ENCODE measurements at regions not wholly inside any gene's neighbourhood (a gene's known extent, or its start where the extent isn't known, plus 50 kb on each side); places are given as distances from the start of the nearest gene placed in this dataset.

DNA sequence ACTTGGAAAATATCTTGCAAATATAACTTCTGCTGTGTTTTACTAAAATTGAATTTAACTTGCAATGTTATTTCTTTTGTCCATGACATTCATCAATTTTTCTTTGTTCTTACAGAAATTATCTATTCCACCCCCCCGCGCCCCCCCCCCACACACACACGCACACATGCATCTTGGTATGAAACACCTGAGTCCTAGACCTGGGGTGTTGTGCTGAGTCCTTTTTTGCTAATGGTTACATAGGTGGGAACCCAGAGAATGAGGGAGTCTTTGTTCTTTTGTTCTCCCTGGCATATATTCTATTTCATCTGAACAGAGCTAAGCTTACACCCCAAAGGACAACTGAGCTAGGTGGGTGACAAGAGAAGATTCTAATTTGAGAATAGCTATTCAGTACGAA, 308.9 kb downstream of the CWC27 start:
- Mint-ChIP-seq H3K27me3 (ENCODE audit: low read depth in 3 of 3) (peaks cover 0 to 4% (median 2%) of the 10 kb centered on the region in 3 donors), H3K4me1 (no peaks in the 10 kb centered on the region), H3K9me3 (peaks cover 0 to 2% (median 0%) of the 10 kb centered on the region in 7 donors), H3K36me3 (no peaks in the 10 kb centered on the region), H3K27ac (no peak overlapping the region), H3K4me3 (no peak overlapping the region)
- intact Hi-C loops (cut with micrococcal nuclease) = no loop called here
- WGBS (ENCODE audit: insufficient coverage) = 88% methylated on average over 1 of the region's 4 CpGs
- no peaks in the 10 kb centered on the region for H3K27me3 ChIP-seq (ENCODE audit: control insufficient read depth in 2 of 2, insufficient read depth in 2 of 2, low read length in 2 of 2)
- H4K20me1 ChIP-seq (ENCODE audit: insufficient read depth, low read length) = no peaks in the 10 kb centered on the region
- TF ChIP-seq, protein P1, sequence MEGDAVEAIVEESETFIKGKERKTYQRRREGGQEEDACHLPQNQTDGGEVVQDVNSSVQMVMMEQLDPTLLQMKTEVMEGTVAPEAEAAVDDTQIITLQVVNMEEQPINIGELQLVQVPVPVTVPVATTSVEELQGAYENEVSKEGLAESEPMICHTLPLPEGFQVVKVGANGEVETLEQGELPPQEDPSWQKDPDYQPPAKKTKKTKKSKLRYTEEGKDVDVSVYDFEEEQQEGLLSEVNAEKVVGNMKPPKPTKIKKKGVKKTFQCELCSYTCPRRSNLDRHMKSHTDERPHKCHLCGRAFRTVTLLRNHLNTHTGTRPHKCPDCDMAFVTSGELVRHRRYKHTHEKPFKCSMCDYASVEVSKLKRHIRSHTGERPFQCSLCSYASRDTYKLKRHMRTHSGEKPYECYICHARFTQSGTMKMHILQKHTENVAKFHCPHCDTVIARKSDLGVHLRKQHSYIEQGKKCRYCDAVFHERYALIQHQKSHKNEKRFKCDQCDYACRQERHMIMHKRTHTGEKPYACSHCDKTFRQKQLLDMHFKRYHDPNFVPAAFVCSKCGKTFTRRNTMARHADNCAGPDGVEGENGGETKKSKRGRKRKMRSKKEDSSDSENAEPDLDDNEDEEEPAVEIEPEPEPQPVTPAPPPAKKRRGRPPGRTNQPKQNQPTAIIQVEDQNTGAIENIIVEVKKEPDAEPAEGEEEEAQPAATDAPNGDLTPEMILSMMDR (IDR thresholded peaks at IDR 0.05) = no peak
- DNase-seq = no peak
- no peak overlapping the region for H3K4me3 ChIP-seq (replicated peaks in 1 of 3; ENCODE audit: low read depth in 2 of 3, low read length in 3 of 3)
- no peak overlapping the region for H2AFZ ChIP-seq (ENCODE audit: insufficient read depth, low read depth, low read length, poor library complexity, severe bottlenecking)
- H3K79me2 ChIP-seq (ENCODE audit: insufficient read depth, low read length) = no peaks in the 10 kb centered on the region
- no peaks in the 10 kb centered on the region for H3K36me3 ChIP-seq (replicated peaks in 1 of 2; ENCODE audit: control insufficient read depth in 1 of 2, insufficient read depth in 2 of 2, low read length in 2 of 2)
- H3K27ac ChIP-seq (ENCODE audit: low read depth in 1 of 2, low read length in 2 of 2) = no peak overlapping the region
- no peak overlapping the region for H3K4me2 ChIP-seq (replicated peaks; ENCODE audit: extremely low read depth, low read length, poor library complexity, severe bottlenecking)
- H3K9ac ChIP-seq (ENCODE audit: insufficient read depth, low read length, poor library complexity, severe bottlenecking) = no peak overlapping the region
- no peaks in the 10 kb centered on the region for H3K9me3 ChIP-seq (replicated peaks in 1 of 2; ENCODE audit: control insufficient read depth in 1 of 2, insufficient read depth in 1 of 2, low read length in 2 of 2)
- no peaks in the 10 kb centered on the region for H3K4me1 ChIP-seq (ENCODE audit: control insufficient read depth in 1 of 2, insufficient read depth in 2 of 2, low read length in 2 of 2)

DNA sequence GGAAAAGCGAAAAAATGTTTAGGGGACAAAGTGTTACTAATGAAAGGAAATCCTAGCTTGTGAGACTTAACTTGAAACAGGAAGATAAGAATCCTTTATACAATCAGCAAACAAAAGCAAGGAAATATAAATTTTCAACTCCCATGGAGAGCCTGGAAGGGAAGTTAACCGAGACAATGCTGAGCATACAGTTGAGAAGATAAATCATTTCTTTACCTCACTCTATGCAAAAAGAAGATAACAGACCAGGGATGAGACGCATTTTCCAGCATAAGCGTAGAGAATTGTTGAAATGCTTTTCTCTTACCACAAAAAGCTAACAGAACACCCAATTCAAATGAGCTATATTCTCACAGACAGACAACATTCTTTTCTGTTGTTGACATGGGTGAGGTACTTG, 309.6 kb downstream of the CWC27 start:
- no peak overlapping the region for H3K27ac Mint-ChIP-seq
- intact Hi-C loops (cut with micrococcal nuclease) = no loop called here

More for the DNA sequence above, 309.6 kb downstream of the CWC27 start:
- H2AFZ ChIP-seq (ENCODE audit: insufficient read depth, low read depth, low read length, poor library complexity, severe bottlenecking) = no peak overlapping the region
- H3K9me3 Mint-ChIP-seq = peaks cover 0 to 2% (median 0%) of the 10 kb centered on the region in 7 donors
- TF ChIP-seq, protein P1 (IDR thresholded peaks at IDR 0.05) = no peak
- no peaks in the 10 kb centered on the region for H3K36me3 Mint-ChIP-seq
- H3K27me3 Mint-ChIP-seq (ENCODE audit: low read depth in 3 of 3) = peaks cover 0 to 4% (median 2%) of the 10 kb centered on the region in 3 donors
- DNase-seq = no peak
- H3K27ac ChIP-seq (ENCODE audit: low read depth in 1 of 2, low read length in 2 of 2) = no peak overlapping the region
- H3K4me1 Mint-ChIP-seq = no peaks in the 10 kb centered on the region
- H4K20me1 ChIP-seq (ENCODE audit: insufficient read depth, low read length) = no peaks in the 10 kb centered on the region
- H3K4me3 ChIP-seq (replicated peaks in 1 of 3; ENCODE audit: low read depth in 2 of 3, low read length in 3 of 3) = no peak overlapping the region
- no peak overlapping the region for H3K4me3 Mint-ChIP-seq
- WGBS (ENCODE audit: insufficient coverage) = no CpG with 5 or more reads among the region's 4 CpGs
- H3K79me2 ChIP-seq (ENCODE audit: insufficient read depth, low read length) = no peaks in the 10 kb centered on the region
- H3K36me3 ChIP-seq (replicated peaks in 1 of 2; ENCODE audit: control insufficient read depth in 1 of 2, insufficient read depth in 2 of 2, low read length in 2 of 2) = no peaks in the 10 kb centered on the region
- H3K27me3 ChIP-seq (ENCODE audit: control insufficient read depth in 2 of 2, insufficient read depth in 2 of 2, low read length in 2 of 2) = no peaks in the 10 kb centered on the region
- H3K9me3 ChIP-seq (replicated peaks in 1 of 2; ENCODE audit: control insufficient read depth in 1 of 2, insufficient read depth in 1 of 2, low read length in 2 of 2) = no peaks in the 10 kb centered on the region
- H3K4me1 ChIP-seq (ENCODE audit: control insufficient read depth in 1 of 2, insufficient read depth in 2 of 2, low read length in 2 of 2) = no peaks in the 10 kb centered on the region
- H3K9ac ChIP-seq (ENCODE audit: insufficient read depth, low read length, poor library complexity, severe bottlenecking) = no peak overlapping the region
- H3K4me2 ChIP-seq (replicated peaks; ENCODE audit: extremely low read depth, low read length, poor library complexity, severe bottlenecking) = no peak overlapping the region

Data from CD14-positive monocyte (primary cell).